ENCODE measurements at regions not wholly inside any gene's neighbourhood (a gene's known extent, or its start where the extent isn't known, plus 50 kb on each side); places are given as distances from the start of the nearest gene placed in this dataset.
A peak's percentile ranks its signal among the peaks of the same experiment; 100 is the strongest.

- H3K27me3 ChIP-seq (ENCODE audit: control insufficient read depth in 3 of 3, insufficient read depth in 3 of 3, low read depth in 1 of 3, low read length in 3 of 3), result no peaks in the 10 kb centered on the region
- peak overlapping the region; percentile 25 for H3K9ac ChIP-seq (ENCODE audit: low read depth, low read length, poor library complexity)
- no peak overlapping the region for H2AK5ac ChIP-seq (ENCODE audit: low read depth, low read length)
- H3K4me1 ChIP-seq (ENCODE audit: control insufficient read depth in 2 of 2, insufficient read depth in 1 of 2, low read depth in 1 of 2, low read length in 2 of 2), result no peaks in the 10 kb centered on the region
- no peak overlapping the region for H2BK12ac ChIP-seq (ENCODE audit: low read length)
- H3K27ac ChIP-seq (replicated peaks; ENCODE audit: low read length), result no peak overlapping the region
- no peak overlapping the region for H2BK120ac ChIP-seq (ENCODE audit: low read depth, low read length)
- no peak overlapping the region for H3K4ac ChIP-seq (ENCODE audit: low read length)
- no peak for DNase-seq (ENCODE audit: low spot score)
- H3K23ac ChIP-seq (ENCODE audit: low read depth, low read length, poor library complexity), result no peak overlapping the region
- no peak overlapping the region for H2AFZ ChIP-seq (ENCODE audit: low read length)
- no peak overlapping the region for H2BK5ac ChIP-seq (ENCODE audit: low read length)
- no peak overlapping the region for H4K8ac ChIP-seq (ENCODE audit: low read depth, low read length)
- no peak overlapping the region for H3K18ac ChIP-seq (ENCODE audit: low read length)
- no CpG with 5 or more reads among the region's 4 CpGs for WGBS, 2 donors (ENCODE audit: extremely low coverage in 2 of 2, insufficient read length in 2 of 2, insufficient replicate concordance in 1 of 2)
- H4K91ac ChIP-seq (ENCODE audit: low read depth, low read length, poor library complexity), result no peak overlapping the region
- no peaks in the 10 kb centered on the region for H3K9me3 ChIP-seq (replicated peaks in 1 of 2; ENCODE audit: control insufficient read depth in 2 of 2, insufficient read depth in 1 of 2, low read depth in 1 of 2, low read length in 2 of 2)
- H2BK15ac ChIP-seq (ENCODE audit: low read length), result no peak overlapping the region
- no peak overlapping the region for H3K14ac ChIP-seq (ENCODE audit: low read length)
- no peak overlapping the region for H3K4me3 ChIP-seq (ENCODE audit: low read length in 2 of 2)
- H3K79me1 ChIP-seq (ENCODE audit: low read depth, low read length), result no peaks in the 10 kb centered on the region
- no peak overlapping the region for H3K4me2 ChIP-seq (ENCODE audit: insufficient read depth, low read length, poor library complexity, severe bottlenecking)
- H3K36me3 ChIP-seq (replicated peaks in 1 of 2; ENCODE audit: control insufficient read depth in 2 of 2, insufficient read depth in 2 of 2, low read length in 2 of 2), result no peaks in the 10 kb centered on the region
These were observed 80.9 kb upstream of the PHACTR2 start for GRCh38 chr6:143596866-143597265.

GRCh38 chr6:143595251-143596036 lies 82.3 kb upstream of the PHACTR2 start:
- H3K23ac ChIP-seq (ENCODE audit: low read depth, low read length, poor library complexity), result no peak overlapping the region
- H3K4ac ChIP-seq (ENCODE audit: low read length), result no peak overlapping the region
- no peak overlapping the region for H3K27ac ChIP-seq (replicated peaks; ENCODE audit: low read length)
- H3K4me2 ChIP-seq (ENCODE audit: insufficient read depth, low read length, poor library complexity, severe bottlenecking), result no peak overlapping the region
- no peak overlapping the region for H2AK5ac ChIP-seq (ENCODE audit: low read depth, low read length)
- H3K9ac ChIP-seq (ENCODE audit: low read depth, low read length, poor library complexity), result no peak overlapping the region
- no peak overlapping the region for H2AFZ ChIP-seq (ENCODE audit: low read length)
- no peaks in the 10 kb centered on the region for H3K4me1 ChIP-seq (ENCODE audit: control insufficient read depth in 2 of 2, insufficient read depth in 1 of 2, low read depth in 1 of 2, low read length in 2 of 2)
- no peaks in the 10 kb centered on the region for H3K36me3 ChIP-seq (replicated peaks in 1 of 2; ENCODE audit: control insufficient read depth in 2 of 2, insufficient read depth in 2 of 2, low read length in 2 of 2)
- no peak overlapping the region for H3K18ac ChIP-seq (ENCODE audit: low read length)
- H3K27me3 ChIP-seq (ENCODE audit: control insufficient read depth in 3 of 3, insufficient read depth in 3 of 3, low read depth in 1 of 3, low read length in 3 of 3), result no peaks in the 10 kb centered on the region
- H2BK120ac ChIP-seq (ENCODE audit: low read depth, low read length), result no peak overlapping the region
- no CpG with 5 or more reads among the region's 5 CpGs for WGBS, 2 donors (ENCODE audit: extremely low coverage in 2 of 2, insufficient read length in 2 of 2, insufficient replicate concordance in 1 of 2)
- DNase-seq (ENCODE audit: low spot score), result no peak
- no peaks in the 10 kb centered on the region for H3K9me3 ChIP-seq (replicated peaks in 1 of 2; ENCODE audit: control insufficient read depth in 2 of 2, insufficient read depth in 1 of 2, low read depth in 1 of 2, low read length in 2 of 2)
- no peak overlapping the region for H4K8ac ChIP-seq (ENCODE audit: low read depth, low read length)
- H3K79me1 ChIP-seq (ENCODE audit: low read depth, low read length), result no peaks in the 10 kb centered on the region
- no peak overlapping the region for H2BK15ac ChIP-seq (ENCODE audit: low read length)
- H2BK5ac ChIP-seq (ENCODE audit: low read length), result no peak overlapping the region
- H3K4me3 ChIP-seq (ENCODE audit: low read length in 2 of 2), result no peak overlapping the region
- no peak overlapping the region for H4K91ac ChIP-seq (ENCODE audit: low read depth, low read length, poor library complexity)
- H2BK12ac ChIP-seq (ENCODE audit: low read length), result no peak overlapping the region
- no peak overlapping the region for H3K14ac ChIP-seq (ENCODE audit: low read length)

- Histone ChIP-seq H2BK120ac (ENCODE audit: low read depth, low read length) (no peak overlapping the region), H3K9ac (ENCODE audit: low read depth, low read length, poor library complexity) (no peak overlapping the region), H4K91ac (ENCODE audit: low read depth, low read length, poor library complexity) (no peak overlapping the region), H2BK12ac (ENCODE audit: low read length) (no peak overlapping the region), H3K4me3 (ENCODE audit: low read length in 2 of 2) (no peak overlapping the region), H3K18ac (ENCODE audit: low read length) (no peak overlapping the region), H3K4me1 (ENCODE audit: control insufficient read depth in 2 of 2, insufficient read depth in 1 of 2, low read depth in 1 of 2, low read length in 2 of 2) (no peaks in the 10 kb centered on the region), H2BK5ac (ENCODE audit: low read length) (no peak overlapping the region), H3K4me2 (ENCODE audit: insufficient read depth, low read length, poor library complexity, severe bottlenecking) (no peak overlapping the region), H3K4ac (ENCODE audit: low read length) (no peak overlapping the region), H4K8ac (ENCODE audit: low read depth, low read length) (no peak overlapping the region), H3K23ac (ENCODE audit: low read depth, low read length, poor library complexity) (no peak overlapping the region), H2BK15ac (ENCODE audit: low read length) (no peak overlapping the region), H3K27ac (replicated peaks; ENCODE audit: low read length) (no peak overlapping the region), H3K9me3 (replicated peaks in 1 of 2; ENCODE audit: control insufficient read depth in 2 of 2, insufficient read depth in 1 of 2, low read depth in 1 of 2, low read length in 2 of 2) (no peaks in the 10 kb centered on the region), H3K36me3 (replicated peaks in 1 of 2; ENCODE audit: control insufficient read depth in 2 of 2, insufficient read depth in 2 of 2, low read length in 2 of 2) (no peaks in the 10 kb centered on the region), H3K79me1 (ENCODE audit: low read depth, low read length) (no peaks in the 10 kb centered on the region), H2AK5ac (ENCODE audit: low read depth, low read length) (no peak overlapping the region), H3K14ac (ENCODE audit: low read length) (no peak overlapping the region), H2AFZ (ENCODE audit: low read length) (no peak overlapping the region), H3K27me3 (ENCODE audit: control insufficient read depth in 3 of 3, insufficient read depth in 3 of 3, low read depth in 1 of 3, low read length in 3 of 3) (no peaks in the 10 kb centered on the region)
- no peak for DNase-seq (ENCODE audit: low spot score)
- WGBS, 2 donors (ENCODE audit: extremely low coverage in 2 of 2, insufficient read length in 2 of 2, insufficient replicate concordance in 1 of 2), result no CpG with 5 or more reads among the region's 4 CpGs
These were observed 83.1 kb upstream of the PHACTR2 start for GRCh38 chr6:143594647-143595046.

GRCh38 chr6:143592335-143592734 lies 80.8 kb upstream of the FUCA2 start:
- H4K91ac ChIP-seq (ENCODE audit: low read depth, low read length, poor library complexity), result no peak overlapping the region
- no peak overlapping the region for H3K27ac ChIP-seq (replicated peaks; ENCODE audit: low read length)
- no peaks in the 10 kb centered on the region for H3K9me3 ChIP-seq (replicated peaks in 1 of 2; ENCODE audit: control insufficient read depth in 2 of 2, insufficient read depth in 1 of 2, low read depth in 1 of 2, low read length in 2 of 2)
- no peaks in the 10 kb centered on the region for H3K27me3 ChIP-seq (ENCODE audit: control insufficient read depth in 3 of 3, insufficient read depth in 3 of 3, low read depth in 1 of 3, low read length in 3 of 3)
- WGBS, 2 donors (ENCODE audit: extremely low coverage in 2 of 2, insufficient read length in 2 of 2, insufficient replicate concordance in 1 of 2), result no CpG with 5 or more reads among the region's 6 CpGs
- no peak overlapping the region for H3K4me2 ChIP-seq (ENCODE audit: insufficient read depth, low read length, poor library complexity, severe bottlenecking)
- H2BK12ac ChIP-seq (ENCODE audit: low read length), result no peak overlapping the region
- no peaks in the 10 kb centered on the region for H3K4me1 ChIP-seq (ENCODE audit: control insufficient read depth in 2 of 2, insufficient read depth in 1 of 2, low read depth in 1 of 2, low read length in 2 of 2)
- H3K23ac ChIP-seq (ENCODE audit: low read depth, low read length, poor library complexity), result no peak overlapping the region
- no peak overlapping the region for H2AFZ ChIP-seq (ENCODE audit: low read length)
- no peak overlapping the region for H2AK5ac ChIP-seq (ENCODE audit: low read depth, low read length)
- no peak overlapping the region for H3K18ac ChIP-seq (ENCODE audit: low read length)
- no peak overlapping the region for H2BK120ac ChIP-seq (ENCODE audit: low read depth, low read length)
- no peak overlapping the region for H3K9ac ChIP-seq (ENCODE audit: low read depth, low read length, poor library complexity)
- no peak for DNase-seq (ENCODE audit: low spot score)
- no peak overlapping the region for H3K14ac ChIP-seq (ENCODE audit: low read length)
- H3K79me1 ChIP-seq (ENCODE audit: low read depth, low read length), result no peaks in the 10 kb centered on the region
- no peak overlapping the region for H2BK5ac ChIP-seq (ENCODE audit: low read length)
- H3K36me3 ChIP-seq (replicated peaks in 1 of 2; ENCODE audit: control insufficient read depth in 2 of 2, insufficient read depth in 2 of 2, low read length in 2 of 2), result no peaks in the 10 kb centered on the region
- H3K4me3 ChIP-seq (ENCODE audit: low read length in 2 of 2), result no peak overlapping the region
- no peak overlapping the region for H3K4ac ChIP-seq (ENCODE audit: low read length)
- no peak overlapping the region for H2BK15ac ChIP-seq (ENCODE audit: low read length)
- no peak overlapping the region for H4K8ac ChIP-seq (ENCODE audit: low read depth, low read length)
